Hypothalamus (tissue), 51 donors: ENCODE measurements at regions not wholly inside any gene's neighbourhood (a gene's known extent, or its start where the extent isn't known, plus 50 kb on each side); places are given as distances from the start of the nearest gene placed in this dataset.

Experiments
- DNase-seq, 51 donors: peaks; one replicate each; lab custom pipeline; 2025; lab: John Stamatoyannopoulos, UW

GRCh38 chr7:25031007-25031406, 51.0 kb upstream of the OSBPL3 start:
- no peak for DNase-seq
